Kidney (tissue), 13 donors: ENCODE measurements at regions not wholly inside any gene's neighbourhood (a gene's known extent, or its start where the extent isn't known, plus 50 kb on each side); places are given as distances from the start of the nearest gene placed in this dataset.

Source experiments
- DNase-seq, 5 donors: peaks; one replicate each; pipeline ENCODE4 v3.0.0-alpha.2; 2013 to 2020
- FAIRE-seq: peaks from 2 replicates; lab custom pipeline; 2012; peaks lifted over from hg19 to GRCh38; lab: Jason Lieb, UNC
- H3K27ac ChIP-seq, 2 donors: one replicate each; pipeline ENCODE4 v1.7.0; 2013; ENCODE audit warnings: low read depth in 2 of 2, low read length in 2 of 2, inconsistent platforms in 1 of 2
- H3K27me3 ChIP-seq: one replicate; pipeline ENCODE4 v1.7.1; 2013; ENCODE audit warnings: low read length, inconsistent platforms; ENCODE audit not compliant: control insufficient read depth, insufficient read depth
- H3K36me3 ChIP-seq, 3 donors: one replicate each; pipeline versions ENCODE4 v1.7.0 to v1.7.1; 2013; ENCODE audit warnings: low read length in 3 of 3, control low read depth in 1 of 3, inconsistent platforms in 1 of 3; ENCODE audit not compliant: insufficient read depth in 3 of 3, control insufficient read depth in 2 of 3
- H3K4me1 ChIP-seq, 3 donors: one replicate each; pipeline versions ENCODE4 v1.7.0 to v1.7.1; 2013; ENCODE audit warnings: low read length in 3 of 3, inconsistent platforms in 1 of 3, low read depth in 1 of 3; ENCODE audit not compliant: control insufficient read depth in 2 of 3, insufficient read depth in 2 of 3
- H3K4me3 ChIP-seq, 3 donors: one replicate each; pipeline versions ENCODE4 v1.7.0 to v1.8.1; 2013; ENCODE audit warnings: low read length in 3 of 3, control low read depth in 1 of 3, inconsistent platforms in 1 of 3
- H3K9ac ChIP-seq, 3 donors: one replicate each; pipeline versions ENCODE4 v1.7.0 to v1.7.1; 2013; ENCODE audit warnings: low read length in 3 of 3, control low read depth in 1 of 3, inconsistent platforms in 1 of 3
- H3K9me3 ChIP-seq, 3 donors: one replicate each; pipeline versions ENCODE4 v1.7.0 to v1.7.1; 2013; ENCODE audit warnings: low read length in 3 of 3, control low read depth in 1 of 3, inconsistent platforms in 1 of 3; ENCODE audit not compliant: control insufficient read depth in 2 of 3, insufficient read depth in 1 of 3
- CTCF ChIP-seq: IDR thresholded peaks from 3 replicates; pipeline ENCODE4 v1.5.1; 2012; ENCODE audit warnings: mild to moderate bottlenecking, moderate library complexity, borderline replicate concordance; ENCODE audit not compliant: insufficient read depth; ENCODE audit errors: extremely low read depth
- intact Hi-C: fragments of 100-400 bp; cut with DNase I; formaldehyde crosslinking; loops from one replicate; pipeline ENCODE4 v1.11.1; 2022
- donor health status: control.
- donor health status: control.
- donor health status: control.
- donor health status: control.
- donor health status: control.
- donor health status: DM: yes; HTN: yes; CAD: no.
- donor health status: Normal renal cell carcinoma (clear cell type).

DNA sequence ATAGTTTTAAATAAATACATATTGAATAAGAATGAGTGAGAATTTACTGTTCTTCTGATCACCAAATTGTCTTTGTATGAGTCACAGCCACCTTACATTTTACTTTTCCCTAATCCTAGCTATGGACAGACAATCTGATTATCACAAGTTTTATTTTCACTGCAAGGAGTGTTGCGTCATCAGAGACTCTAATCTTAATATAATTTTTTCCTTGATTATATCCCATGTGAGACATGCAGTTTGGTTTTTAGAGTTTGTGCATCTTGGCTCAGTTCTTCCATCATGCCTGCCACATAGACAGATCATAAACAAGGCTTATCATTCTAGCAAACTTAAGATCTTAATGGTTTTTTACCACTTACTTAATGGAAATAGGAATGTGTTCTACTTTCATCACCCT, 478.5 kb upstream of the CDH18 start:
- H3K4me3 ChIP-seq: no peak overlapping the region
- FAIRE-seq (no peak), DNase-seq (no peak)
- no peaks in the 10 kb centered on the region for H3K36me3 ChIP-seq
- H3K9ac ChIP-seq: no peak overlapping the region
- H3K4me1 ChIP-seq: no peaks in the 10 kb centered on the region
- no peak for TF ChIP-seq CTCF
- H3K27ac ChIP-seq: no peak overlapping the region
- no peaks in the 10 kb centered on the region for H3K9me3 ChIP-seq
- H3K27me3 ChIP-seq: no peaks in the 10 kb centered on the region
- intact Hi-C loops: no loop called here

GRCh38 chr5:20463206-20463605, 475.2 kb upstream of the CDH18 start:
- H3K9ac ChIP-seq: no peak overlapping the region
- no peak for DNase-seq

DNA sequence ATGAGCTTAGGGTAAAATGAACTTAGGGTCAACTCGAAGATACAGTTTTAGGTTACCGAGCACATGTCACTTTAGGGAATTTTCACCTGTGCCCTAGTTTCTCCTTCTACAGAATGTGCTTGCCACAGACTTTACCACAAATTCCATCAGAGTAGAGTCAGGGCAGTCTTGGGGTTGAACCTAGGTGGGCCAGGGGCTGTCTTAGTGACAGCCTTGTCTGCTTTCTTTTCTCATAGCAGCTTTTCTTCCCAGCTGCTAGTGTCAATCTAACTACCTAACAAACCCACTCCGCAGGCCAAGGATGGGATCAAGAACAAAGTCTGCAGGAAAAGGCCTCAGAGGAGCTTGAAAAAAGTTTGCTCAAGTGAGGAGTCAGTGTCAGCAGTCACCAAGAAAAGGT, 458.1 kb upstream of the CDH18 start:
- no peak for TF ChIP-seq CTCF
- FAIRE-seq (no peak), DNase-seq (no peak)
- Histone ChIP-seq H3K27me3 (no peaks in the 10 kb centered on the region), H3K4me3 (no peak overlapping the region), H3K36me3 (no peaks in the 10 kb centered on the region), H3K27ac (no peak overlapping the region), H3K9me3 (no peaks in the 10 kb centered on the region), H3K9ac (no peak overlapping the region), H3K4me1 (no peaks in the 10 kb centered on the region)
- intact Hi-C loops: no loop called here

More at GRCh38 chr5:20463206-20463605, 475.2 kb upstream of the CDH18 start:
- TF ChIP-seq CTCF: no peak
- Histone ChIP-seq H3K27ac (no peak overlapping the region), H3K9me3 (no peaks in the 10 kb centered on the region), H3K36me3 (no peaks in the 10 kb centered on the region), H3K27me3 (no peaks in the 10 kb centered on the region), H3K4me1 (no peaks in the 10 kb centered on the region), H3K4me3 (no peak overlapping the region)
- intact Hi-C loops: no loop called here
- no peak for FAIRE-seq

DNA sequence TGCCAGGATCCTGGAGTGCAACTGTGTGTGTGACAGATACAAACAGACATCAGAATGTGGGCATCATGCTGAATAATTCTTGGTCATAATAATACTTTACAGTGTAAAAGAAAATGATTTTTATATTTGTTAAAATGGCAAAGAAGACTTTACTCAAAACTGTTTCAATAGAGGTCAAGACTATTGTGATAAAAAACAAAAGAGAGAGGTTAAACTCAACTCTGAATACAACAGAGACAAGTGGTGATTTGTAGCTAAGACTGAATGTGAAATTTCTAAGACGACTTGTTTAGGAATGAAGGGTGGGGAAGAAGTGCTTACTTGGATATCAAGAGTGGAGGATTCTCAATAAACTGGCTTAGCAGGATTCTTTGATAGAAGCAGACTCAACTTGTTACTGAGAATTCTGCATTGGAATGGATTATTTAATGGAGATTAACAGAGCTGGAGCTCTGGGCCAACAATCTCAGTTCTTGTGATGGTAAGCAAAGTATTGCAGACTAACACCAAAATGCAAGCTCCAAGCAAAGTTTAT, 457.4 kb upstream of the CDH18 start:
- H3K27ac ChIP-seq: no peak overlapping the region
- no peak overlapping the region for H3K4me3 ChIP-seq
- no peak for TF ChIP-seq CTCF
- intact Hi-C loops: no loop called here
- FAIRE-seq (no peak), DNase-seq (no peak)
- H3K9me3 ChIP-seq: no peaks in the 10 kb centered on the region
- H3K36me3 ChIP-seq: no peaks in the 10 kb centered on the region
- H3K9ac ChIP-seq: no peak overlapping the region
- H3K27me3 ChIP-seq: no peaks in the 10 kb centered on the region
- no peaks in the 10 kb centered on the region for H3K4me1 ChIP-seq
